GF-D8 (cell line): ENCODE measurements at regions not wholly inside any gene's neighbourhood (a gene's known extent, or its start where the extent isn't known, plus 50 kb on each side); places are given as distances from the start of the nearest gene placed in this dataset.
"Not testable (repeated sequence)": the region's sequence is repeated elsewhere in the genome, so short reads cannot be mapped to it uniquely, and the experiment has no call there.

ENCODE experiments used
- DNase-seq: peaks from one replicate; lab custom pipeline; 2025; lab: John Stamatoyannopoulos, UW

GRCh38 chr3:30299674-30300385, 306.6 kb upstream of the TGFBR2 start:
- DNase-seq = no peak

- DNase-seq = no peak
Measured at GRCh38 chr3:30300809-30301208, 305.6 kb upstream of the TGFBR2 start.

- DNase-seq = no peak
Measured at GRCh38 chr3:30302027-30302426, 304.4 kb upstream of the TGFBR2 start.

GRCh38 chr3:30303770-30304169, 302.6 kb upstream of the TGFBR2 start:
- DNase-seq = no peak

GRCh38 chr3:30305021-30305420, 301.4 kb upstream of the TGFBR2 start:
- DNase-seq = no peak

- no peak for DNase-seq
Measured at GRCh38 chr3:30306896-30307295, 299.5 kb upstream of the TGFBR2 start.

- no peak for DNase-seq
Measured at GRCh38 chr3:30307372-30307950, 298.9 kb upstream of the TGFBR2 start.

- no peak for DNase-seq
Measured at GRCh38 chr3:30308131-30308530, 298.3 kb upstream of the TGFBR2 start.

GRCh38 chr3:30309961-30310954, 296.1 kb upstream of the TGFBR2 start:
- DNase-seq = no peak

- DNase-seq = no peak
Measured at GRCh38 chr3:30311781-30312180, 294.6 kb upstream of the TGFBR2 start.

- DNase-seq = no peak
Measured at GRCh38 chr3:30313840-30314239, 292.6 kb upstream of the TGFBR2 start.

GRCh38 chr3:30314757-30315325, 291.6 kb upstream of the TGFBR2 start:
- no peak for DNase-seq

GRCh38 chr3:30315447-30315846, 291.0 kb upstream of the TGFBR2 start:
- no peak for DNase-seq

- no peak for DNase-seq
Measured at GRCh38 chr3:30317561-30317960, 288.8 kb upstream of the TGFBR2 start.

- DNase-seq = no peak
Measured at GRCh38 chr3:30318110-30318509, 288.3 kb upstream of the TGFBR2 start.

GRCh38 chr3:30319713-30320112, 286.7 kb upstream of the TGFBR2 start:
- DNase-seq = no peak

- no peak for DNase-seq
Measured at GRCh38 chr3:30320392-30320791, 286.0 kb upstream of the TGFBR2 start.

- no peak for DNase-seq
Measured at GRCh38 chr3:30321065-30321464, 285.3 kb upstream of the TGFBR2 start.

- DNase-seq = not testable (repeated sequence)
Measured at GRCh38 chr3:30323649-30324048, 282.8 kb upstream of the TGFBR2 start.

GRCh38 chr3:30324587-30324986, 281.8 kb upstream of the TGFBR2 start:
- DNase-seq = no peak

- DNase-seq = not testable (repeated sequence)
Measured at GRCh38 chr3:30327976-30328375, 278.4 kb upstream of the TGFBR2 start.

GRCh38 chr3:30328935-30329334, 277.5 kb upstream of the TGFBR2 start:
- not testable (repeated sequence) for DNase-seq
